ENCODE measurements at regions not wholly inside any gene's neighbourhood (a gene's known extent, or its start where the extent isn't known, plus 50 kb on each side); places are given as distances from the start of the nearest gene placed in this dataset.

DNA sequence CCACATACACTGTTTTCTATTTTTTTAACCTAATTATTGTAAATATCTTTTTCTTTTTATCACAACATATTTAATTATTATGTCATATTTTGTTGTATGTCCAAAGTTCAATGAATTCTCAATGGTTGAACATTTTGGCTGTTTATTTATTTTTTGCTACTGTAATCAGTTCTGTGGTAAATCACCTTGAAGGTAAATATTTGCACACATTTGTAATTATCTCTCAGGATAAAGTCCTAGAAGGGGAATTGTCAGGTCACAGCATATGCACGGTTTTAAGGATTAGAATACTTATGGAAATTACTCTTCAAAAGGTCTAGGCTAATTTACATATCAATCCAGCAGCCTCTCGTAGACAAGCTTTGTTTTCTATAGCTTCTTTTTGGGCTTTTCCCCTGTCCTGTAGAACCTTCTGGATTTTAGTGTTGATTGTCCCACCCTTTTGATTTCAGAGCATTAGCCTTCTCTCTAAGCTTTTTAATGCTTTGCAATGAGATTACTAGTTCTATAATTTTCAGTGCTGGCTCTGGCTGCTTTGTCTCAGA is 362.6 kb downstream of the KCNRG start:
- no peak overlapping the region for H4K91ac ChIP-seq (ENCODE audit: insufficient read depth, low read depth, low read length)
- ATAC-seq (ENCODE audit: low read depth) (no peak), DNase-seq (no peak)
- no peaks in the 10 kb centered on the region for H3K27me3 ChIP-seq (ENCODE audit: control insufficient read depth, insufficient read depth, low read length)
- in situ Hi-C loops (cut with MboI; ENCODE audit: low sequenced_read_pairs) (no loop called here), dilution Hi-C loops (cut with HindIII; ENCODE audit: low sequenced_read_pairs, unreplicated experiment) (no loop called here), intact Hi-C loops (cut with micrococcal nuclease) (no loop called here)
- no peak overlapping the region for H3K4me3 ChIP-seq (ENCODE audit: insufficient read depth, low read depth, low read length)
- H3K23ac ChIP-seq (ENCODE audit: low read depth, low read length): no peak overlapping the region
- TF ChIP-seq MAFK (IDR thresholded peaks at IDR 0.05; ENCODE audit: low read depth, low read length) (no peak), MAZ (IDR thresholded peaks at IDR 0.05; ENCODE audit: borderline replicate concordance, low read depth, low read length) (no peak), RFX5 (IDR thresholded peaks at IDR 0.05; ENCODE audit: low read depth, low read length) (no peak), NFE2L2 (IDR thresholded peaks at IDR 0.05; ENCODE audit: low read depth, low read length) (no peak), FOS (IDR thresholded peaks at IDR 0.05; ENCODE audit: low read depth, low read length) (no peak), MXI1 (IDR thresholded peaks at IDR 0.05; ENCODE audit: borderline replicate concordance, low read depth, low read length) (no peak), POLR2A (IDR thresholded peaks at IDR 0.05; ENCODE audit: low read depth, low read length) (no peak), RAD21 (IDR thresholded peaks at IDR 0.05; ENCODE audit: low read length) (no peak), RCOR1 (IDR thresholded peaks at IDR 0.05; ENCODE audit: insufficient replicate concordance, low read length) (no peak)
- TF ChIP-seq, protein P1, sequence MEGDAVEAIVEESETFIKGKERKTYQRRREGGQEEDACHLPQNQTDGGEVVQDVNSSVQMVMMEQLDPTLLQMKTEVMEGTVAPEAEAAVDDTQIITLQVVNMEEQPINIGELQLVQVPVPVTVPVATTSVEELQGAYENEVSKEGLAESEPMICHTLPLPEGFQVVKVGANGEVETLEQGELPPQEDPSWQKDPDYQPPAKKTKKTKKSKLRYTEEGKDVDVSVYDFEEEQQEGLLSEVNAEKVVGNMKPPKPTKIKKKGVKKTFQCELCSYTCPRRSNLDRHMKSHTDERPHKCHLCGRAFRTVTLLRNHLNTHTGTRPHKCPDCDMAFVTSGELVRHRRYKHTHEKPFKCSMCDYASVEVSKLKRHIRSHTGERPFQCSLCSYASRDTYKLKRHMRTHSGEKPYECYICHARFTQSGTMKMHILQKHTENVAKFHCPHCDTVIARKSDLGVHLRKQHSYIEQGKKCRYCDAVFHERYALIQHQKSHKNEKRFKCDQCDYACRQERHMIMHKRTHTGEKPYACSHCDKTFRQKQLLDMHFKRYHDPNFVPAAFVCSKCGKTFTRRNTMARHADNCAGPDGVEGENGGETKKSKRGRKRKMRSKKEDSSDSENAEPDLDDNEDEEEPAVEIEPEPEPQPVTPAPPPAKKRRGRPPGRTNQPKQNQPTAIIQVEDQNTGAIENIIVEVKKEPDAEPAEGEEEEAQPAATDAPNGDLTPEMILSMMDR (conservative IDR thresholded peaks at IDR 0.05; ENCODE audit: low read depth, low read length): no peak
- TF ChIP-seq, protein P2, sequence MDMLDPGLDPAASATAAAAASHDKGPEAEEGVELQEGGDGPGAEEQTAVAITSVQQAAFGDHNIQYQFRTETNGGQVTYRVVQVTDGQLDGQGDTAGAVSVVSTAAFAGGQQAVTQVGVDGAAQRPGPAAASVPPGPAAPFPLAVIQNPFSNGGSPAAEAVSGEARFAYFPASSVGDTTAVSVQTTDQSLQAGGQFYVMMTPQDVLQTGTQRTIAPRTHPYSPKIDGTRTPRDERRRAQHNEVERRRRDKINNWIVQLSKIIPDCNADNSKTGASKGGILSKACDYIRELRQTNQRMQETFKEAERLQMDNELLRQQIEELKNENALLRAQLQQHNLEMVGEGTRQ (IDR thresholded peaks at IDR 0.05; ENCODE audit: low read depth, low read length): no peak
- no peaks in the 10 kb centered on the region for H3K79me1 ChIP-seq (ENCODE audit: low read depth in 1 of 2, low read length in 2 of 2)
- no peak overlapping the region for H4K8ac ChIP-seq (ENCODE audit: low read depth in 2 of 2, low read length in 2 of 2)
- H3K9me3 ChIP-seq (ENCODE audit: control insufficient read depth, insufficient read depth, low read length): peaks cover 10% of the 10 kb centered on the region
- H3K9ac ChIP-seq (ENCODE audit: low read depth, low read length): no peak overlapping the region
- BruUV-seq (replicated peaks): no TSS peak
- H2AFZ ChIP-seq (replicated peaks; ENCODE audit: low read length, poor library complexity): no peak overlapping the region
- H3K56ac ChIP-seq (ENCODE audit: extremely low read depth, insufficient read depth, low read length): no peak overlapping the region
- H2BK5ac ChIP-seq (ENCODE audit: low read depth, low read length, poor library complexity, severe bottlenecking): no peak overlapping the region
- POLR2A ChIA-PET (ENCODE audit: unreplicated experiment): no interaction called here
- no CpG with 5 or more reads among the region's 2 CpGs for WGBS, 2 experiments (ENCODE audit: extremely low coverage in 2 of 2, insufficient read length in 1 of 2)
- H4K5ac ChIP-seq (ENCODE audit: low read depth, low read length): no peak overlapping the region
- H2AK9ac ChIP-seq (replicated peaks; ENCODE audit: low read depth, low read length, poor library complexity): no peak overlapping the region
- no peak overlapping the region for H3K4me2 ChIP-seq (ENCODE audit: low read depth, low read length)
- no peak overlapping the region for H2BK120ac ChIP-seq (ENCODE audit: low read depth, low read length)
- H3K14ac ChIP-seq (replicated peaks; ENCODE audit: low read depth, low read length): no peak overlapping the region
- H2BK20ac ChIP-seq (ENCODE audit: low read depth, low read length): no peak overlapping the region
- H2BK15ac ChIP-seq (ENCODE audit: low read depth, low read length): no peak overlapping the region
- peaks cover 2% of the 10 kb centered on the region; the same call in 1 of the 2 replicates for H3K4me1 ChIP-seq (ENCODE audit: control insufficient read depth, insufficient read depth, low read length)
- no peaks in the 10 kb centered on the region for H3K9me1 ChIP-seq (ENCODE audit: insufficient read depth, low read length)
- H3K4ac ChIP-seq (ENCODE audit: low read depth, low read length): no peak overlapping the region
- no peak overlapping the region for H3K27ac ChIP-seq (ENCODE audit: insufficient read depth, low read length)
- CTCF ChIA-PET: interaction anchor here (0.7 kb wide), 1 partner anchor 135 kb away, joined by 7 read pairs; no protein-coding TSS in a partner anchor
- H3K18ac ChIP-seq (ENCODE audit: low read depth, low read length): no peak overlapping the region
- H2AK5ac ChIP-seq (ENCODE audit: low read depth, low read length): no peak overlapping the region
- no peaks in the 10 kb centered on the region for H3K36me3 ChIP-seq (ENCODE audit: control insufficient read depth, insufficient read depth, low read length)
- no peaks in the 10 kb centered on the region for H4K20me1 ChIP-seq (ENCODE audit: insufficient read depth, low read length)
